ENCODE measurements at regions not wholly inside any gene's neighbourhood (a gene's known extent, or its start where the extent isn't known, plus 50 kb on each side); places are given as distances from the start of the nearest gene placed in this dataset.
A peak's percentile ranks its signal among the peaks of the same experiment; 100 is the strongest.

- H3K4me1 ChIP-seq (ENCODE audit: insufficient read depth, low read length), result no peaks in the 10 kb centered on the region
- no peaks in the 10 kb centered on the region for H3K36me3 ChIP-seq (ENCODE audit: insufficient read depth, low read length)
- H3K9ac ChIP-seq (ENCODE audit: low read depth, low read length), result no peak overlapping the region
- no peaks in the 10 kb centered on the region for H3K9me3 ChIP-seq (ENCODE audit: control insufficient read depth, insufficient read depth, low read length)
Observed at GRCh38 chr11:129691142-129691541, 124.5 kb upstream of the TMEM45B start.

GRCh38 chr11:129694538-129694937 is 121.1 kb upstream of the TMEM45B start:
- no peak overlapping the region for H3K9ac ChIP-seq (ENCODE audit: low read depth, low read length)
- no peaks in the 10 kb centered on the region for H3K9me3 ChIP-seq (ENCODE audit: control insufficient read depth, insufficient read depth, low read length)
- H3K36me3 ChIP-seq (ENCODE audit: insufficient read depth, low read length), result no peaks in the 10 kb centered on the region
- H3K4me1 ChIP-seq (ENCODE audit: insufficient read depth, low read length), result no peaks in the 10 kb centered on the region

GRCh38 chr11:129694966-129695365 is 120.7 kb upstream of the TMEM45B start:
- Histone ChIP-seq H3K4me1 (ENCODE audit: insufficient read depth, low read length) (no peaks in the 10 kb centered on the region), H3K36me3 (ENCODE audit: insufficient read depth, low read length) (no peaks in the 10 kb centered on the region), H3K9me3 (ENCODE audit: control insufficient read depth, insufficient read depth, low read length) (no peaks in the 10 kb centered on the region), H3K9ac (ENCODE audit: low read depth, low read length) (no peak overlapping the region)

GRCh38 chr11:129695571-129696308 is 119.9 kb upstream of the TMEM45B start:
- Histone ChIP-seq H3K4me1 (ENCODE audit: insufficient read depth, low read length) (no peaks in the 10 kb centered on the region), H3K9ac (ENCODE audit: low read depth, low read length) (peak overlapping the region; percentile 36; the same call in 1 of the 2 replicates), H3K9me3 (ENCODE audit: control insufficient read depth, insufficient read depth, low read length) (no peaks in the 10 kb centered on the region), H3K36me3 (ENCODE audit: insufficient read depth, low read length) (no peaks in the 10 kb centered on the region)

GRCh38 chr11:129696309-129696989 is 119.2 kb upstream of the TMEM45B start:
- no peak overlapping the region for H3K9ac ChIP-seq (ENCODE audit: low read depth, low read length)
- no peaks in the 10 kb centered on the region for H3K36me3 ChIP-seq (ENCODE audit: insufficient read depth, low read length)
- H3K9me3 ChIP-seq (ENCODE audit: control insufficient read depth, insufficient read depth, low read length), result no peaks in the 10 kb centered on the region

GRCh38 chr11:129698212-129698611 is 117.4 kb upstream of the TMEM45B start:
- no peaks in the 10 kb centered on the region for H3K9me3 ChIP-seq (ENCODE audit: control insufficient read depth, insufficient read depth, low read length)
- no peaks in the 10 kb centered on the region for H3K36me3 ChIP-seq (ENCODE audit: insufficient read depth, low read length)
- H3K4me1 ChIP-seq (ENCODE audit: insufficient read depth, low read length), result no peaks in the 10 kb centered on the region
- no peak overlapping the region for H3K9ac ChIP-seq (ENCODE audit: low read depth, low read length)

More at GRCh38 chr11:129696309-129696989, 119.2 kb upstream of the TMEM45B start:
- no peaks in the 10 kb centered on the region for H3K4me1 ChIP-seq (ENCODE audit: insufficient read depth, low read length)

GRCh38 chr11:129699711-129700304 is 115.8 kb upstream of the TMEM45B start:
- H3K36me3 ChIP-seq (ENCODE audit: insufficient read depth, low read length), result no peaks in the 10 kb centered on the region
- no peak overlapping the region for H3K9ac ChIP-seq (ENCODE audit: low read depth, low read length)
- no peaks in the 10 kb centered on the region for H3K9me3 ChIP-seq (ENCODE audit: control insufficient read depth, insufficient read depth, low read length)
- H3K4me1 ChIP-seq (ENCODE audit: insufficient read depth, low read length), result no peaks in the 10 kb centered on the region

- Histone ChIP-seq H3K4me1 (ENCODE audit: insufficient read depth, low read length) (no peaks in the 10 kb centered on the region), H3K36me3 (ENCODE audit: insufficient read depth, low read length) (no peaks in the 10 kb centered on the region), H3K9ac (ENCODE audit: low read depth, low read length) (no peak overlapping the region), H3K9me3 (ENCODE audit: control insufficient read depth, insufficient read depth, low read length) (no peaks in the 10 kb centered on the region)
Observed at GRCh38 chr11:129700701-129701100, 114.9 kb upstream of the TMEM45B start.

GRCh38 chr11:129701706-129702105 is 113.9 kb upstream of the TMEM45B start:
- no peaks in the 10 kb centered on the region for H3K9me3 ChIP-seq (ENCODE audit: control insufficient read depth, insufficient read depth, low read length)
- H3K9ac ChIP-seq (ENCODE audit: low read depth, low read length), result no peak overlapping the region
- no peaks in the 10 kb centered on the region for H3K36me3 ChIP-seq (ENCODE audit: insufficient read depth, low read length)
- H3K4me1 ChIP-seq (ENCODE audit: insufficient read depth, low read length), result no peaks in the 10 kb centered on the region

GRCh38 chr11:129702410-129703398 is 112.9 kb upstream of the TMEM45B start:
- Histone ChIP-seq H3K4me1 (ENCODE audit: insufficient read depth, low read length) (no peaks in the 10 kb centered on the region), H3K9me3 (ENCODE audit: control insufficient read depth, insufficient read depth, low read length) (no peaks in the 10 kb centered on the region), H3K9ac (ENCODE audit: low read depth, low read length) (no peak overlapping the region), H3K36me3 (ENCODE audit: insufficient read depth, low read length) (no peaks in the 10 kb centered on the region)

- no peaks in the 10 kb centered on the region for H3K4me1 ChIP-seq (ENCODE audit: insufficient read depth, low read length)
- no peak overlapping the region for H3K9ac ChIP-seq (ENCODE audit: low read depth, low read length)
- H3K36me3 ChIP-seq (ENCODE audit: insufficient read depth, low read length), result no peaks in the 10 kb centered on the region
- no peaks in the 10 kb centered on the region for H3K9me3 ChIP-seq (ENCODE audit: control insufficient read depth, insufficient read depth, low read length)
Observed at GRCh38 chr11:129703846-129704245, 111.8 kb upstream of the TMEM45B start.

- H3K36me3 ChIP-seq (ENCODE audit: insufficient read depth, low read length), result no peaks in the 10 kb centered on the region
- no peaks in the 10 kb centered on the region for H3K9me3 ChIP-seq (ENCODE audit: control insufficient read depth, insufficient read depth, low read length)
- H3K9ac ChIP-seq (ENCODE audit: low read depth, low read length), result no peak overlapping the region
- no peaks in the 10 kb centered on the region for H3K4me1 ChIP-seq (ENCODE audit: insufficient read depth, low read length)
Observed at GRCh38 chr11:129704831-129705230, 110.8 kb upstream of the TMEM45B start.

- H3K4me1 ChIP-seq (ENCODE audit: insufficient read depth, low read length), result no peaks in the 10 kb centered on the region
- no peaks in the 10 kb centered on the region for H3K9me3 ChIP-seq (ENCODE audit: control insufficient read depth, insufficient read depth, low read length)
- no peak overlapping the region for H3K9ac ChIP-seq (ENCODE audit: low read depth, low read length)
- H3K36me3 ChIP-seq (ENCODE audit: insufficient read depth, low read length), result no peaks in the 10 kb centered on the region
Observed at GRCh38 chr11:129705341-129705740, 110.3 kb upstream of the TMEM45B start.

GRCh38 chr11:129705933-129706332 is 109.7 kb upstream of the TMEM45B start:
- H3K4me1 ChIP-seq (ENCODE audit: insufficient read depth, low read length), result no peaks in the 10 kb centered on the region
- H3K36me3 ChIP-seq (ENCODE audit: insufficient read depth, low read length), result no peaks in the 10 kb centered on the region
- no peaks in the 10 kb centered on the region for H3K9me3 ChIP-seq (ENCODE audit: control insufficient read depth, insufficient read depth, low read length)
- H3K9ac ChIP-seq (ENCODE audit: low read depth, low read length), result no peak overlapping the region
